ENCODE measurements at regions not wholly inside any gene's neighbourhood (a gene's known extent, or its start where the extent isn't known, plus 50 kb on each side); places are given as distances from the start of the nearest gene placed in this dataset.

- TF ChIP-seq FOXS1 (CRISPR knock-in tag; IDR thresholded peaks at IDR 0.05) (no peak), RAD21 (conservative IDR thresholded peaks at IDR 0.05 in 1 of 2, IDR thresholded peaks at IDR 0.05 in 1 of 2) (no peak), ESRRA (IDR thresholded peaks at IDR 0.05; ENCODE audit: borderline replicate concordance, low read length) (no peak), HOXA7 (CRISPR knock-in tag; IDR thresholded peaks at IDR 0.05) (no peak), JUNB (IDR thresholded peaks at IDR 0.05) (no peak), SREBF2 (IDR thresholded peaks at IDR 0.05) (no peak), ZFP36 (IDR thresholded peaks at IDR 0.05; ENCODE audit: borderline replicate concordance, partially characterized antibody) (no peak), BHLHE40 (IDR thresholded peaks at IDR 0.05; ENCODE audit: low read depth, low read length) (no peak), HOXB5 (CRISPR knock-in tag; IDR thresholded peaks at IDR 0.05) (no peak), EP300 (IDR thresholded peaks at IDR 0.05) (no peak), POLR2AphosphoS2 (conservative IDR thresholded peaks at IDR 0.05; ENCODE audit: low read length) (no peak), TFCP2L1 (CRISPR knock-in tag; IDR thresholded peaks at IDR 0.05) (no peak), HEYL (CRISPR knock-in tag; IDR thresholded peaks at IDR 0.05) (no peak), ZC3H11A (IDR thresholded peaks at IDR 0.05) (no peak), NPAS2 (CRISPR knock-in tag; IDR thresholded peaks at IDR 0.05; ENCODE audit: borderline replicate concordance) (no peak), RARB (CRISPR knock-in tag; IDR thresholded peaks at IDR 0.05) (no peak), KDM5A (IDR thresholded peaks at IDR 0.05) (no peak), CEBPB (IDR thresholded peaks at IDR 0.05) (no peak)
- DNase-seq (ENCODE audit: low read depth in 1 of 2, low spot score in 1 of 2), result no peak
- CTCF ChIA-PET, result interaction anchor here (1.5 kb wide), 1 partner anchor 12 kb away, joined by 3 read pairs; no protein-coding TSS in a partner anchor
- Histone ChIP-seq H3K27ac (no peak overlapping the region), H3K4me1 (peaks cover 8% of the 10 kb centered on the region; the same call in 1 of the 3 replicates), H3K4me3 (no peak overlapping the region), H3K4me2 (no peak overlapping the region), H3K9me3 (no peaks in the 10 kb centered on the region)
- no peak for ATAC-seq
- POLR2A ChIA-PET, result no interaction called here
- FAIRE-seq, result no peak
- 36% methylated on average over 2 of the region's 2 CpGs for WGBS (ENCODE audit: missing lambda C conversion rate)
These were observed 249.2 kb upstream of the MARCKS start for GRCh38 chr6:113607821-113608545.

DNA sequence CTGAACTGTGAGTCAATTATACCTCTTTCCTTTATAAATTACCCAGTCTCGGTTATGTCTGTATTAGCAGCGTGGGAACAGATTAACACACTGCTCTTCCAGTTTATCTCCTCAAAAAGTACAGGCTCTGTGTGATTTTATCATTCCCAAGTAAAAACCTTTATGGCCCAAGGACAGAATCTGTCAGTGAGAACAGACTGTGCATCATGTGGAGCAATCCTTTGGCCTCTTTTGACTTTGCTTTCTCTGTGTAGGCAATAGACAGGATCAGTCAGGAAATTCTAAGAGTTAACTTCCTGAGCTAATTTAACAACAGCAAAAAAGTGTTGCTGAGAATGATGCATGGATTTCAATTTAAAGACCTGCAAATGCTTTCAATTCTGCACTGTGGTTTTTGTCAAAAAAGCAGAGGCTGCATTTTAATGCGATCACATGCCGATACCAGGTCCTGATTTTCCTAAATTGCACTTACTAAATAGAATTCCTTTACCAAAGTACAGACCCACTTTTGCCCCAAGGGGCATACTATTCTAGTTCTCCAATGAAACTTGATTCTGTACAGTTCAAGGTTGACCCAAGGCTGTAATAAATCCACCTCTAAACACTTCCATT is 246.7 kb upstream of the MARCKS start:
- H3K4me3 ChIP-seq, result no peak overlapping the region
- DNase-seq (ENCODE audit: low read depth in 1 of 2, low spot score in 1 of 2) (no peak), ATAC-seq (no peak), FAIRE-seq (no peak)
- TF ChIP-seq ZC3H11A (IDR thresholded peaks at IDR 0.05), result no peak
- TF ChIP-seq ZNF302 (CRISPR knock-in tag; IDR thresholded peaks at IDR 0.05), result no peak
- no peak for TF ChIP-seq FOSB (CRISPR knock-in tag; IDR thresholded peaks at IDR 0.05)
- TF ChIP-seq HDAC2 (IDR thresholded peaks at IDR 0.05), result no peak
- H3K4me2 ChIP-seq, result no peak overlapping the region
- ChIA-PET CTCF (no interaction called here), POLR2A (no interaction called here)
- no peaks in the 10 kb centered on the region for H3K9me3 ChIP-seq
- peaks cover 8% of the 10 kb centered on the region; the same call in 1 of the 3 replicates for H3K4me1 ChIP-seq
- no peak overlapping the region for H3K27ac ChIP-seq
- 91% methylated on average over 4 of the region's 4 CpGs for WGBS (ENCODE audit: missing lambda C conversion rate)

DNA sequence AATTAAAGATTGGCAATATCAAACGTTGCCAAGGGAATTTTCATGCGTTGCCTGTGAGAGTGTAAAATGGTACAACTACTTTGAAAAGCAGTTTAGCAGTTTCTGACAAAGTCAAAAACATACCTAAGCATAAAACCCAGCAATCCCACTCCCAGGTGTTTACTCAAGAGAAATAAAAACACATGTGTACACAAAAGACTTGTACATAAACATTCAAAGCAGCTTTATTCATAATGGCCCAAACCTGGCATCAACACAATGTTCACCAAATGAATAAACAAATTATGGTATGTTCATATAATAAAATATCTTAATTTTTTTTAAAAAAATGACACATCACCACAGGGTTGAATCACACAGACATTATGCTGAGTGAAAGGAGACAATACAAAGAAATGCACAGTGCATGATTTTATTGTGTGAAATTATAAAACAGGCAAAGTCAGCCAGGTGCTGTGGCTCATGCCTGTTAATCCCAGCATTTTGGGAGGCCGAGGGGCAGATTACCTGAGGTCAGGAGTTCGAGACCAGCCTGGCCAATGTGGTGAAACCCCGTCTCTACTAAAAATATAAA is 240.4 kb upstream of the MARCKS start:
- WGBS (ENCODE audit: missing lambda C conversion rate), result 81% methylated on average over 5 of the region's 5 CpGs
- Histone ChIP-seq H3K4me2 (no peak overlapping the region), H3K4me1 (peaks cover 3% of the 10 kb centered on the region; the same call in 1 of the 3 replicates), H3K4me3 (no peak overlapping the region), H3K27ac (no peak overlapping the region), H3K9me3 (no peaks in the 10 kb centered on the region)
- TF ChIP-seq, protein P1, sequence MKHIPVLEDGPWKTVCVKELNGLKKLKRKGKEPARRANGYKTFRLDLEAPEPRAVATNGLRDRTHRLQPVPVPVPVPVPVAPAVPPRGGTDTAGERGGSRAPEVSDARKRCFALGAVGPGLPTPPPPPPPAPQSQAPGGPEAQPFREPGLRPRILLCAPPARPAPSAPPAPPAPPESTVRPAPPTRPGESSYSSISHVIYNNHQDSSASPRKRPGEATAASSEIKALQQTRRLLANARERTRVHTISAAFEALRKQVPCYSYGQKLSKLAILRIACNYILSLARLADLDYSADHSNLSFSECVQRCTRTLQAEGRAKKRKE (CRISPR knock-in tag; IDR thresholded peaks at IDR 0.05; ENCODE audit: low read depth), result no peak
- TF ChIP-seq GATA3 (IDR thresholded peaks at IDR 0.05; ENCODE audit: borderline replicate concordance) (no peak), MAFK (IDR thresholded peaks at IDR 0.05; ENCODE audit: partially characterized antibody) (no peak), MYC (IDR thresholded peaks at IDR 0.05; ENCODE audit: borderline replicate concordance, low read length) (no peak), CHD2 (IDR thresholded peaks at IDR 0.05; ENCODE audit: low read length, partially characterized antibody) (no peak), EHF (CRISPR knock-in tag; IDR thresholded peaks at IDR 0.05) (no peak)
- TF ChIP-seq, protein P2, sequence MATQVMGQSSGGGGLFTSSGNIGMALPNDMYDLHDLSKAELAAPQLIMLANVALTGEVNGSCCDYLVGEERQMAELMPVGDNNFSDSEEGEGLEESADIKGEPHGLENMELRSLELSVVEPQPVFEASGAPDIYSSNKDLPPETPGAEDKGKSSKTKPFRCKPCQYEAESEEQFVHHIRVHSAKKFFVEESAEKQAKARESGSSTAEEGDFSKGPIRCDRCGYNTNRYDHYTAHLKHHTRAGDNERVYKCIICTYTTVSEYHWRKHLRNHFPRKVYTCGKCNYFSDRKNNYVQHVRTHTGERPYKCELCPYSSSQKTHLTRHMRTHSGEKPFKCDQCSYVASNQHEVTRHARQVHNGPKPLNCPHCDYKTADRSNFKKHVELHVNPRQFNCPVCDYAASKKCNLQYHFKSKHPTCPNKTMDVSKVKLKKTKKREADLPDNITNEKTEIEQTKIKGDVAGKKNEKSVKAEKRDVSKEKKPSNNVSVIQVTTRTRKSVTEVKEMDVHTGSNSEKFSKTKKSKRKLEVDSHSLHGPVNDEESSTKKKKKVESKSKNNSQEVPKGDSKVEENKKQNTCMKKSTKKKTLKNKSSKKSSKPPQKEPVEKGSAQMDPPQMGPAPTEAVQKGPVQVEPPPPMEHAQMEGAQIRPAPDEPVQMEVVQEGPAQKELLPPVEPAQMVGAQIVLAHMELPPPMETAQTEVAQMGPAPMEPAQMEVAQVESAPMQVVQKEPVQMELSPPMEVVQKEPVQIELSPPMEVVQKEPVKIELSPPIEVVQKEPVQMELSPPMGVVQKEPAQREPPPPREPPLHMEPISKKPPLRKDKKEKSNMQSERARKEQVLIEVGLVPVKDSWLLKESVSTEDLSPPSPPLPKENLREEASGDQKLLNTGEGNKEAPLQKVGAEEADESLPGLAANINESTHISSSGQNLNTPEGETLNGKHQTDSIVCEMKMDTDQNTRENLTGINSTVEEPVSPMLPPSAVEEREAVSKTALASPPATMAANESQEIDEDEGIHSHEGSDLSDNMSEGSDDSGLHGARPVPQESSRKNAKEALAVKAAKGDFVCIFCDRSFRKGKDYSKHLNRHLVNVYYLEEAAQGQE (IDR thresholded peaks at IDR 0.05), result no peak
- no peak for DNase-seq (ENCODE audit: low read depth in 1 of 2, low spot score in 1 of 2)
- ATAC-seq, result no peak
- ChIA-PET CTCF (no interaction called here), POLR2A (no interaction called here)
- FAIRE-seq, result no peak

All from A549 (cell line).